ENCODE measurements at regions not wholly inside any gene's neighbourhood (a gene's known extent, or its start where the extent isn't known, plus 50 kb on each side); places are given as distances from the start of the nearest gene placed in this dataset.
"Not testable (repeated sequence)": the region's sequence is repeated elsewhere in the genome, so short reads cannot be mapped to it uniquely, and the experiment has no call there.

GRCh38 chr2:180927030-180927686 lies 53.2 kb upstream of the UBE2E3 start:
- in situ Hi-C loops (cut with MboI; ENCODE audit: low sequenced_read_pairs), result no loop called here

GRCh38 chr2:180925700-180926099 lies 54.7 kb upstream of the UBE2E3 start:
- in situ Hi-C loops (cut with MboI; ENCODE audit: low sequenced_read_pairs), result no loop called here

DNA sequence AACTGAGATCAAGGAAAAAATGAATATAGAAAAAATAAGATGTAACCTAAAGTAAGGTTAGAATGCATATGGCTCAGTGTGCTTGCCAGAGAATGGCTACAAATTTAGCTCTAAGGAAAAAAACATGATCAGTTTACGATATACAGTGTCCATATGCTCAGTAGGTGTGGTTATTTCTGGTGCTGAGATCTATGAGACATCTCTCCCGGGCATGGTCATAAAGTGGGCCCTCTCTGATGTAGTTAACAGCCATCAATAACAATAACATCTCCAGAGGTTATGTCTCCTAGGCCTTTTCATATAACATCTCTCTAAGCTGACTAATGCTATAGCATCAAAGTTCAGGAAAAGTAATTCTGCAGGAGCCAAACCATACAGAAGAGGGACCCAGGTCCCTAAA lies 56.3 kb upstream of the UBE2E3 start:
- in situ Hi-C loops (cut with MboI; ENCODE audit: low sequenced_read_pairs), result no loop called here

GRCh38 chr2:180910831-180911665 lies 69.4 kb upstream of the UBE2E3 start:
- in situ Hi-C loops (cut with MboI; ENCODE audit: low sequenced_read_pairs), result no loop called here

- in situ Hi-C loops (cut with MboI; ENCODE audit: low sequenced_read_pairs), result no loop called here
Observed at GRCh38 chr2:180907731-180908130, 72.7 kb upstream of the UBE2E3 start.

DNA sequence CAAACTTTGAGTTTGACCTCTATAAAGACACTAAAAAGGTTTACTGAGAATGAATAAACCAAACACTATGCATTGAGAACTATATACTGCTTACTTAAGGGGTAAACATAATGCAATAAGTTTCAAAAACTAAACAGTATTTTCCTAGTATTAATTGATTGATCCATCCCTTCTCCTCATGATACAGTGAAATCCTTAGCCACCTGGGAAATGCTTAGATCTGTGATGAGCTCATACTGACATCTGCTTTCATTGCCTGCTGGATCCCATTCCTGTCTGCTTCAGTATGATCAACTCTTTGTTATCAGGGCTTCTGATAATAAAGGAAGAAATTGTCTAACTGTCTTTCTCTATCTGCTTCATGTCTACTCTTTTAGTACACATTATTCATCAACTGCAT lies 74.9 kb upstream of the UBE2E3 start:
- in situ Hi-C loops (cut with MboI; ENCODE audit: low sequenced_read_pairs), result no loop called here

GRCh38 chr2:180905002-180905401 lies 75.4 kb upstream of the UBE2E3 start:
- in situ Hi-C loops (cut with MboI; ENCODE audit: low sequenced_read_pairs), result no loop called here

DNA sequence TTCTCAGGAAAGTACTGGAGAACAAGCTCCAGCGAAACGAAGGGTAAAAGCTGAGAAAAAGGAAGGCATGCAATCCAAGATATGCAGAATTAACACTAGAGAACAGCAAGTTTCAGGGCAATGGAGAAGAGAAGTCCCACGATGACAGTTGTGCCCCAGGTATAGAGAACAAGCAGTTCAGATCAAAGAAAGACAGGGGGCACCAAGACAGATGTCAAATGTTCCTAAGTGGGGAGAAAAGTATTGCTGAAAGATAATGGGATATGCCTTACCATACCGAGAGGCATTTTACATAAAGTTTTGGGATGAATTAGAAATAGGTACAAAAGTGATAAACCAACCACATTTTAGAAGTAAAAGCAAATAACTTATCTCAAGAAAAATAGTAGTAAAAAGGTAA lies 79.1 kb upstream of the UBE2E3 start:
- in situ Hi-C loops (cut with MboI; ENCODE audit: low sequenced_read_pairs), result no loop called here

- in situ Hi-C loops (cut with MboI; ENCODE audit: low sequenced_read_pairs), result no loop called here
Observed at GRCh38 chr2:180893752-180894151, 86.7 kb upstream of the UBE2E3 start.

- in situ Hi-C loops (cut with MboI; ENCODE audit: low sequenced_read_pairs), result no loop called here
Observed at GRCh38 chr2:180892091-180892490, 88.3 kb upstream of the UBE2E3 start.

GRCh38 chr2:180891360-180891759 lies 89.0 kb upstream of the UBE2E3 start:
- in situ Hi-C loops (cut with MboI; ENCODE audit: low sequenced_read_pairs), result no loop called here

DNA sequence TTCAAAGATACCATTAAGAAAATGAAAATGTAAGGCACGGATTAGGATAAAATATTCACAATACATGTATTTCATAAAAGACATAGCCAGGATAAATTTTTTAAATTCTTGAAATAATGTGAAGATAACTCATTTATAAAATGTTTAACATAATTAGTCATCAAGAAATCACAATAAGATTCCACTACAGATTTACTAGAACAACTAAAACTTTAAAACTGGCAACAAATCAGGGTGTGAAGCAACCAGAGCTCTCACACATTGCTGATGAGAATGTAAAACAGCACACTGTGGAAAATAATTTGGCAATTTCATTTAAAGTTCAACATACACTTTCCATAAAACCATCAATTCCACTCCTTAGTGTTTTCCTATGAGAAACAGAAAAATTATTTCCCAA lies 89.6 kb upstream of the UBE2E3 start:
- in situ Hi-C loops (cut with MboI; ENCODE audit: low sequenced_read_pairs), result no loop called here

- in situ Hi-C loops (cut with MboI; ENCODE audit: low sequenced_read_pairs), result no loop called here
Observed at GRCh38 chr2:180882959-180883358, 97.4 kb upstream of the UBE2E3 start.

DNA sequence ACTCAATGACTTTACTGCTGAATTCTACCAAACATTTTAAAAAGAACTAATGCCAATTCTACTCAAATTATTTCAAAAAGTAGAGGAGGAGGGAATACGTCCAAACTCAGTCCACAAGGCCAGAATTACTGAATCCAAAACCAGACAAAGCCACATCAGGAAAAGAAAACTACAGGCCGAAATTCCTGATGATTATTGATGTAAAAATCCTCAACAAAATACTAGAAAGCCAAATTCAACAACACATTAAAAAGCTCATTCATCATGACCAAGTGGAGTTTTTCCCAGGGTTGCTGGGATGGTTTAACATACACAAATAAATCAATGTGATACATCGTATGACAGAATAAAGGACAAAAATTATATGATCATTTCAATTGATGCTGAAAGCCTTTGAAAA lies 103.9 kb upstream of the UBE2E3 start:
- in situ Hi-C loops (cut with MboI; ENCODE audit: low sequenced_read_pairs), result no loop called here

DNA sequence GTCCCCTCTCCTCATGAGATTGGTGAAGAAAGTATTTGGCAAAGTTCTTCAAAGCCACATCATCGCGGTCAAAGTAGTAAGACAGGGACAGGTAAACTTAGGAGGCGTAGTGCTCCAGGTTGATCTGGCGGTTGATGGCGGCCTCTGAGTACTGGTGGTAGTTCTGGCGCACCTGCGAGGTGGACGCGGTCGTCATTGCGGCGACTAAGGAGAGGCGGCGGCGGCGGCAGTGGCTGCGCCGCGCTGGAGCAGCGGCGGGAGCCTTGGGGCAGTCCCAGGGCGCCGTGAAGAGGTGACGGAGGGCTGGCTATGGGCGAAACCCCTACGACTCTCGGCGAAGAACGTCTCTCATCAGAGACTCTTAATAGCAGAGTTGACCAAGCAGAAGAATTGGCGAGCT lies 107.2 kb upstream of the UBE2E3 start:
- in situ Hi-C loops (cut with MboI; ENCODE audit: low sequenced_read_pairs), result no loop called here

GRCh38 chr2:180872781-180873180 lies 107.6 kb upstream of the UBE2E3 start:
- in situ Hi-C loops (cut with MboI; ENCODE audit: low sequenced_read_pairs), result not testable (repeated sequence)

DNA sequence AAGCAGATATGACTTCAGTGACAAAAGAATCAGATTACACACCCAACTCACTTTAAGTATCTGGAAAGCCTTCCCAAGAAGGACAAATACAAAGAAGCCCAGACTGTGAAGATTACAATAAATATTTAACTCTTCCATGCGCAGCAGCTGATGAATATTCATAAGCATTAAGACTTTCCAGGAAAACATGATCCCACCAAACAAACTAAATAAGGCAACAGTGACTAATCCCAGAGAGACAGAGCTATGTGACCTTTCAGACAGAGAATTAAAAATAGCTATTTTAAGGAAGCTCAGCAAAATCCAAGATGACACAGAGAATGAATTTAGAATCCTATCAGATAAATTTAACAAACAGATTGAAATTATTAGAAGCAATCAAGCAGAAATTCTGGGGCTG lies 108.2 kb upstream of the UBE2E3 start:
- in situ Hi-C loops (cut with MboI; ENCODE audit: low sequenced_read_pairs), result no loop called here

- in situ Hi-C loops (cut with MboI; ENCODE audit: low sequenced_read_pairs), result no loop called here
Observed at GRCh38 chr2:180871649-180872048, 108.8 kb upstream of the UBE2E3 start.

- in situ Hi-C loops (cut with MboI; ENCODE audit: low sequenced_read_pairs), result no loop called here
Observed at GRCh38 chr2:180849851-180850250, 130.6 kb upstream of the UBE2E3 start.

GRCh38 chr2:180848393-180848792 lies 132.0 kb upstream of the UBE2E3 start:
- in situ Hi-C loops (cut with MboI; ENCODE audit: low sequenced_read_pairs), result no loop called here

DNA sequence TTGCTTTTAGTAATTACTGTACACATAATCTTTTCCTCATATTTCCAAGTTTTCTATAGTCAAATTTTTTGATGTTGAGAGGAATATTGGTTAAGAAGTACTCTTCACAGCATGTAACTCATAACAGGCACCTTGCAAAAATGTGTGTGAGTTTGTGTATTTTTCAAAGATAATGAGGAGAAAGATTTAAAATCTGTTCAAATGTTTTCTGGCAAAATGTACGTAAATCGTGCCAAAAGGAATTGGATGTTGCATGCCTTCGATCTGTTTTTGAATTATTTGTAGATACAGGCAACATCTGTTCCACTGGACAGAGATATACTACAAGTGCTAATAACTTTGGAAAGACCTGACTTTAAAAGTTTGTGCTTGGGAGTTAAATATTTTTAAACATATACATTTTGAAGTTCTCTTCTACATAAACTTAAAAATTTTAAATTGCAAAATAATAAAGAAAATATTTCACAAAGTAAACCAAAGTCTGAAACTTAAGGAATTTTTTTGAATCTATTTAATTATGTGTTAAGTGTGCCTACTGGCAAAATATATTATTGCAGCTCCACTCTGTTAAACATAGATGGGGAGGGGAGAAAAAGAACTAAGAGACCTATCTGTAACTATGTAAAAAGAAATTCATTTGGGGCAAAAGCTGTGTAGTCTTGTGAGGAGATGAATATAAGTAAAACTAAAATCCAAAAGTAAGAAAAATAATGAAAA lies 133.5 kb upstream of the UBE2E3 start:
- in situ Hi-C loops (cut with MboI; ENCODE audit: low sequenced_read_pairs), result no loop called here

DNA sequence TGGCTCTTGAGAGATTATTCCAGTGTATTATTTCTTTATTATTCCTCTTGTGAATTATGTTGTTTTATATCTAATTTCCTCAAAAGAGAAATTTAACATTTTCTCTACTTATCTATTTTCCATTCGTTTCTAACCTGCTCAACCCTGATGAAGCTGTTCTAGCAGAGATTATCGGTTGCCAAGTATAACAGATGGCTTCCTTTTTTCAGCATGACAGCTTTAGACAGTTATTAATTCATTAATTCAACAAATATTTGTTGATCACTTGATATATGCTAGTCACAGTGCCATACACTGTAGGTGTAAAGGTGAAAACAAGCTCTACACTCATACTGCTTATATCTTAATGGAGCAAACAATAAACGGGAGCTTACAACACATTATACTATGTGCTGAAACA lies 137.9 kb upstream of the UBE2E3 start:
- in situ Hi-C loops (cut with MboI; ENCODE audit: low sequenced_read_pairs), result no loop called here
